Tibial nerve (tissue), 4 donors: ENCODE measurements at regions not wholly inside any gene's neighbourhood (a gene's known extent, or its start where the extent isn't known, plus 50 kb on each side); places are given as distances from the start of the nearest gene placed in this dataset.
"Not testable (repeated sequence)": the region's sequence is repeated elsewhere in the genome, so short reads cannot be mapped to it uniquely, and the experiment has no call there.

Source experiments
- DNase-seq, 2 donors: peaks; one replicate each; pipeline ENCODE4 v3.0.0-alpha.2; 2019; ENCODE audit warnings: low spot score in 2 of 2
- H3K27ac ChIP-seq, 4 donors: fragments of 200-600 bp; sonication (generic) in 3 of 4; one replicate each; pipeline ENCODE4 v1.5.1; 2017 to 2019; ENCODE audit warnings: mild to moderate bottlenecking in 1 of 4
- H3K27me3 ChIP-seq, 2 donors: fragments of 200-600 bp; sonication (generic) in 1 of 2; one replicate each; pipeline versions ENCODE4 v1.5.1 to v1.6.0; 2017 to 2019
- H3K36me3 ChIP-seq, 3 donors: fragments of 200-600 bp; sonication (generic); one replicate each; pipeline ENCODE4 v1.5.1; 2018 to 2019
- H3K4me1 ChIP-seq, 4 donors: fragments of 200-600 bp; sonication (generic) in 3 of 4; one replicate each; pipeline ENCODE4 v1.5.1; 2017 to 2019
- H3K4me3 ChIP-seq, 4 donors: fragments of 200-600 bp; sonication (generic) in 3 of 4; one replicate each; pipeline ENCODE4 v1.5.1; 2017 to 2019; ENCODE audit warnings: mild to moderate bottlenecking in 1 of 4, moderate library complexity in 1 of 4
- H3K9me3 ChIP-seq, 4 donors: fragments of 200-600 bp; sonication (generic) in 3 of 4; one replicate each; pipeline ENCODE4 v1.5.1; 2017 to 2019
- CTCF ChIP-seq, 5 experiments: fragments of 200-600 bp in 3 of 5; fragments of 450-650 bp in 2 of 5; sonication (generic) in 3 of 5; IDR thresholded peaks; one replicate each; pipeline ENCODE4 v1.5.1; 2016 to 2019; ENCODE audit warnings: antibody characterized with exemption in 5 of 5, mild to moderate bottlenecking in 3 of 5, moderate library complexity in 2 of 5
- EP300 ChIP-seq, 2 donors: sonication (generic); formaldehyde crosslinking; IDR thresholded peaks; one replicate each; pipeline ENCODE4 v1.6.1; 2017; ENCODE audit warnings: antibody characterized with exemption in 2 of 2, mild to moderate bottlenecking in 1 of 2
- POLR2A ChIP-seq, 2 donors: fragments of 450-650 bp; IDR thresholded peaks; one replicate each; pipeline ENCODE4 v1.6.1; 2017; ENCODE audit warnings: antibody characterized with exemption in 2 of 2, mild to moderate bottlenecking in 2 of 2, moderate library complexity in 2 of 2
- WGBS, 2 donors: methylation state at CpG; one replicate each; pipeline ENCODE4 v1.1.5; 2018; 5-methylcytosine and 5-hydroxymethylcytosine counted together

- Histone ChIP-seq H3K9me3 (no peaks in the 10 kb centered on the region), H3K4me3 (no peak overlapping the region), H3K36me3 (no peaks in the 10 kb centered on the region), H3K4me1 (no peaks in the 10 kb centered on the region), H3K27me3 (no peaks in the 10 kb centered on the region), H3K27ac (no peak overlapping the region)
- WGBS, 2 donors = 78 to 80% methylated on average over 3 of the region's 3 CpGs
- no peak for DNase-seq
- no peak for TF ChIP-seq CTCF (IDR thresholded peaks at IDR 0.05)
- no peak for TF ChIP-seq POLR2A (IDR thresholded peaks at IDR 0.05)
- TF ChIP-seq EP300 (IDR thresholded peaks at IDR 0.05) = no peak
Measured at GRCh38 chr2:195238826-195239225, 418.2 kb upstream of the SLC39A10 start.

GRCh38 chr2:195238379-195238778 lies 418.6 kb upstream of the SLC39A10 start:
- H3K9me3 ChIP-seq = no peaks in the 10 kb centered on the region
- TF ChIP-seq EP300 (IDR thresholded peaks at IDR 0.05) = no peak

GRCh38 chr2:195228547-195228946 lies 428.5 kb upstream of the SLC39A10 start:
- H3K27ac ChIP-seq, H3K4me3 ChIP-seq, H3K36me3 ChIP-seq, H3K27me3 ChIP-seq, H3K9me3 ChIP-seq, H3K4me1 ChIP-seq, DNase-seq: not testable (repeated sequence)
- 92 to 94% methylated on average over 20 of the region's 20 CpGs for WGBS, 2 donors

More at GRCh38 chr2:195238379-195238778, 418.6 kb upstream of the SLC39A10 start:
- Histone ChIP-seq H3K4me3 (no peak overlapping the region), H3K36me3 (no peaks in the 10 kb centered on the region), H3K27me3 (no peaks in the 10 kb centered on the region), H3K4me1 (no peaks in the 10 kb centered on the region), H3K27ac (no peak overlapping the region)
- WGBS, 2 donors = 19 to 29% methylated on average over 1 of the region's 1 CpG
- no peak for DNase-seq

GRCh38 chr2:195214072-195214471 lies 443.0 kb upstream of the SLC39A10 start:
- H3K36me3 ChIP-seq = no peaks in the 10 kb centered on the region
- no peak overlapping the region for H3K4me3 ChIP-seq
- H3K4me1 ChIP-seq = no peaks in the 10 kb centered on the region
- 62 to 68% methylated on average over 5 of the region's 5 CpGs for WGBS, 2 donors
- TF ChIP-seq POLR2A (IDR thresholded peaks at IDR 0.05) = no peak
- no peak for TF ChIP-seq CTCF (IDR thresholded peaks at IDR 0.05)
- no peak for TF ChIP-seq EP300 (IDR thresholded peaks at IDR 0.05)
- no peak for DNase-seq
- no peaks in the 10 kb centered on the region for H3K27me3 ChIP-seq
- no peak overlapping the region for H3K27ac ChIP-seq
- H3K9me3 ChIP-seq = no peaks in the 10 kb centered on the region

GRCh38 chr2:195212586-195212985 lies 444.4 kb upstream of the SLC39A10 start:
- H3K27ac ChIP-seq = no peak overlapping the region
- no peak overlapping the region for H3K4me3 ChIP-seq
- H3K36me3 ChIP-seq = no peaks in the 10 kb centered on the region
- WGBS, 2 donors = 33 to 36% methylated on average over 3 of the region's 3 CpGs
- no peaks in the 10 kb centered on the region for H3K9me3 ChIP-seq
- no peaks in the 10 kb centered on the region for H3K4me1 ChIP-seq
- no peak for TF ChIP-seq CTCF (IDR thresholded peaks at IDR 0.05)
- no peak for TF ChIP-seq POLR2A (IDR thresholded peaks at IDR 0.05)
- no peak for TF ChIP-seq EP300 (IDR thresholded peaks at IDR 0.05)
- DNase-seq = no peak
- no peaks in the 10 kb centered on the region for H3K27me3 ChIP-seq

- Histone ChIP-seq H3K4me1 (no peaks in the 10 kb centered on the region), H3K4me3 (no peak overlapping the region), H3K27me3 (no peaks in the 10 kb centered on the region), H3K9me3 (no peaks in the 10 kb centered on the region), H3K27ac (no peak overlapping the region), H3K36me3 (no peaks in the 10 kb centered on the region)
- DNase-seq = no peak
- WGBS, 2 donors = 44 to 49% methylated on average over 2 of the region's 2 CpGs
- no peak for TF ChIP-seq POLR2A (IDR thresholded peaks at IDR 0.05)
- no peak for TF ChIP-seq CTCF (IDR thresholded peaks at IDR 0.05)
- TF ChIP-seq EP300 (IDR thresholded peaks at IDR 0.05) = no peak
Measured at GRCh38 chr2:195202163-195202845, 454.7 kb upstream of the SLC39A10 start.
